GM11168 (cell line): ENCODE measurements at regions not wholly inside any gene's neighbourhood (a gene's known extent, or its start where the extent isn't known, plus 50 kb on each side); places are given as distances from the start of the nearest gene placed in this dataset.

Source experiments
- in situ Hi-C: fragments of 300-500 bp; cut with MboI; formaldehyde crosslinking; loops from one replicate; pipeline ENCODE4 v1.12.0; 2022; ENCODE audit warnings: low sequenced_read_pairs; ENCODE audit not compliant: unreplicated experiment

GRCh38 chrX:42628471-42628870 lies 149.5 kb downstream of the PPP1R2C start:
- in situ Hi-C loops = no loop called here

- in situ Hi-C loops = no loop called here
Observed at GRCh38 chrX:42627891-42628290, 150.1 kb downstream of the PPP1R2C start.

- in situ Hi-C loops = loop anchor here (25.0 kb wide), 1 partner anchor 313 kb away; no protein-coding TSS in a partner anchor
Observed at GRCh38 chrX:42624524-42624923, 153.4 kb downstream of the PPP1R2C start.

- in situ Hi-C loops = loop anchor here (25.0 kb wide), 1 partner anchor 318 kb away; no protein-coding TSS in a partner anchor
Observed at GRCh38 chrX:42619068-42619467, 158.9 kb downstream of the PPP1R2C start.

- in situ Hi-C loops = loop anchor here (25.0 kb wide), 1 partner anchor 320 kb away; no protein-coding TSS in a partner anchor
Observed at GRCh38 chrX:42616981-42617380, 161.0 kb downstream of the PPP1R2C start.

- in situ Hi-C loops = loop anchor here (25.0 kb wide), 1 partner anchor 322 kb away; no protein-coding TSS in a partner anchor
Observed at GRCh38 chrX:42615161-42615563, 162.8 kb downstream of the PPP1R2C start.

GRCh38 chrX:42606591-42606990 lies 171.4 kb downstream of the PPP1R2C start:
- in situ Hi-C loops = loop anchor here (25.0 kb wide), 1 partner anchor 331 kb away; no protein-coding TSS in a partner anchor

GRCh38 chrX:42604302-42604701 lies 173.7 kb downstream of the PPP1R2C start:
- in situ Hi-C loops = loop anchor here (25.0 kb wide), 1 partner anchor 333 kb away; no protein-coding TSS in a partner anchor

GRCh38 chrX:42603016-42603415 lies 174.9 kb downstream of the PPP1R2C start:
- in situ Hi-C loops = loop anchor here (25.0 kb wide), 1 partner anchor 334 kb away; no protein-coding TSS in a partner anchor

GRCh38 chrX:42602566-42602965 lies 175.4 kb downstream of the PPP1R2C start:
- in situ Hi-C loops = loop anchor here (25.0 kb wide), 1 partner anchor 335 kb away; no protein-coding TSS in a partner anchor

- in situ Hi-C loops = loop anchor here (25.0 kb wide), 1 partner anchor 335 kb away; no protein-coding TSS in a partner anchor
Observed at GRCh38 chrX:42602136-42602535, 175.8 kb downstream of the PPP1R2C start.

GRCh38 chrX:42597481-42597880 lies 180.5 kb downstream of the PPP1R2C start:
- in situ Hi-C loops = no loop called here

GRCh38 chrX:42585842-42586621 lies 191.9 kb downstream of the PPP1R2C start:
- in situ Hi-C loops = no loop called here

GRCh38 chrX:42577936-42578470 lies 200.0 kb downstream of the PPP1R2C start:
- in situ Hi-C loops = no loop called here

- in situ Hi-C loops = no loop called here
Observed at GRCh38 chrX:42567268-42567667, 210.7 kb downstream of the PPP1R2C start.

GRCh38 chrX:42565739-42566138 lies 212.2 kb downstream of the PPP1R2C start:
- in situ Hi-C loops = no loop called here

- in situ Hi-C loops = no loop called here
Observed at GRCh38 chrX:42546800-42547199, 231.2 kb downstream of the PPP1R2C start.

- in situ Hi-C loops = no loop called here
Observed at GRCh38 chrX:42544883-42545282, 233.1 kb downstream of the PPP1R2C start.

GRCh38 chrX:42541554-42541953 lies 236.4 kb downstream of the PPP1R2C start:
- in situ Hi-C loops = no loop called here

- in situ Hi-C loops = no loop called here
Observed at GRCh38 chrX:42540146-42540545, 237.8 kb downstream of the PPP1R2C start.

- in situ Hi-C loops = no loop called here
Observed at GRCh38 chrX:42538405-42538804, 239.6 kb downstream of the PPP1R2C start.
